HPDE6-E6E7 (cell line): ENCODE measurements at regions not wholly inside any gene's neighbourhood (a gene's known extent, or its start where the extent isn't known, plus 50 kb on each side); places are given as distances from the start of the nearest gene placed in this dataset.

ENCODE experiments used
- DNase-seq: peaks from one replicate; pipeline ENCODE4 v3.0.0; 2011; ENCODE audit warnings: missing footprints; ENCODE audit errors: extremely low spot score

DNA sequence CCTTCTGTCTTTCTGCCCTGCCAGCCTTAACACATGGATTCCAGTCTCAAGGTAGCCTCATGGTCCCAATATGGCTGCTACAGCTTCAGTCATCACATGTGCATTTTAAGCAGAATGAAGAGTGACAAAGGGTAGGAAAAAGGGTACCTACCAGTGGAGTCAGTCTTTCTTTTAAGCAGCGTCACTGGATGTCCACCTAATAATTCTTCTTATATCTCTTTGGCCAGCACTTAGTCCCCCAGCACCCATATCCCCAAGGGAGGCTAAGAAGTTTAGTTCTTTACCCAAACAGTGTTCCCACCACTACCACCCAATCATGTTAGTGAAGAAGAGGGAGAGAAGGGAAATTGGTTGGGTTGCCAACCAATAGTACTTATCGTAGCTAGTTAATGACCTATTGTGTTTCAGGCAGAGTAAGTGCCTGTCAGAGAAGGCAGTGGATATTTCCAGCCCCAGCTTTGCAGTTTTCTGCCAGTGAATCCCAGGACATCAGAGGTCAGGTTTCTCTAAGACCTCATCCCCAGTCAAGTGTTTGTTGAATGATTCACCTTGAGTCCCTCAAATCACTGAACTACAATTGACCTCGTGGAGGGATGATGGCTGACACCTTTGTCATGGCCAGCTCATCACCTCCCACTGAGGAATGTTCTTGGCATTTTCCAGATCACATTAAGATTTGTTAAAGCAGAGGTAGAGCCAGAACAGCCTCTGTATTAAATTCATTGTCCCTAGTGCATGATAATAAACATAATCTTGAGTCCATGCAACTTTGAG, 250.9 kb upstream of the CRY1 start:
- peak; percentile 87 for DNase-seq

DNA sequence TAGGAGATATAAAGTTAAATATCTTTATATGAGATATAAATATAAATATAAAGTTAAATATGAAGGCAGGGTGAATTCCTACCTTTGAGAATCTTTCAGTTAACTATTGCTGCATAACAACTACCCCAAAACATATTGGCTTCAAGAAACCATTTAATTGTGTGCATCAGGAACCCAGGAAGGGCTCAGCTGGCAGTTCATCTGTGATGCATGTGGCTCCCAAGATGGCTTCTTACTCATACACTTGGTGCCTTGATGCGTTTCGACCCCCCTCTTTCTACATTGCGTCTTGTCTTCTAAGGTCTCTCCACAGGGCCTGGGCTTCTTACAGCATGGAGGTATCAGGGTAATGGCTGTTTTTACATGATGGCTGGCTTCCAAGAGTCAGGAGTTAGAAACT, 253.9 kb upstream of the CRY1 start:
- no peak for DNase-seq

DNA sequence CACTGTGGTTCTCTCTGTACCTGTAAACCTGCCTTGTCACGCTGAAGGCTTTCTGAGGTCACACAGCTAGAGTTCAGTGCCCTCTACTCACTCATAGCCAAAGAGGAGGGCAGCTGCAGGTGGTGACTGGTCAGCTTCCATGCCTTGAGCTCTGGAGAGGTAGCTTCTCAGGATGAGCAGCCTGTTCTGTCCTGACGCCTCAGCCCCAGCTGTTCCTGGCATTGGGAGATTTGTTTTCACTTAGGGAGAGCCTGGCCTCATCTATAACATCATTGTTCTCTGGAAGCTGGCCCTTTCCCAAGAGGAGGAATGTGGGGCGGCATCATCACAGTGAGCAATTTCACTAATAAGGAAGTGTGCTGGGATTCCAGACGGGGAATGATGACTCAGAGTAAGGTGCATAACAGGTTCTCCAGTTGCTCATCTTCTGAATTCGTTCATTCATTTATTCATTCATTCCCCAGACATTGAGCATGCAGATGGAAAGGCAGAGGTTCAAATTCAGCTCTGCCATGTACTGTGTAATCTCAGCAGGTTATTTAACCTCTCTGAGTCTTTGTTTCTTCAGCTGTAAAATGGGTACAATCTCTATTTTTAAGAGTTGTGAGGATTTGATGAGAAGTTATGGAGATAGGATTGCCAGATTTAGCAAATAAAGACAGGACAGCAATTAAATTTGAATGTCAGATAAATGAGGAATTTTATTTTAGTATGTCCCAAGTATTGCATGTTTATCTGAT, 255.8 kb upstream of the CRY1 start:
- DNase-seq = peak; percentile 86

DNA sequence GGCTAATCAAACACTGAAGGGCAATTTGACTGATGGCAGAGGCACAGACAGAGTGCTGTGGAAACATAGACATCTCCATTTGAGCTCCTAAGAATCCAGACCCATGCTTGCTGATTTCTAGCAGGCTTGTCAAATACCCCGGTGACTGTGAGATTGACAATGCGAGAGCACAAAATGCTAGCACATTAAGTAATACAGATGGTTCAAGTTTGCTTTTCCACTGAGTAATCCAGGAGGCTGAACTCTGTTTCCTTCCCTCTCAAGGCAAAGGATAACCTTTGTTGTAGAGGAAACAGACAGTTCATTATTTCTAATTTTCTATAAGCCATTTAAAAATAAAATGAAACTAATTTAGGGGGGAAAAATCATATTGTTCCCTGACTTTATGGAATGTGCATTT, 256.5 kb upstream of the CRY1 start:
- DNase-seq = no peak

DNA sequence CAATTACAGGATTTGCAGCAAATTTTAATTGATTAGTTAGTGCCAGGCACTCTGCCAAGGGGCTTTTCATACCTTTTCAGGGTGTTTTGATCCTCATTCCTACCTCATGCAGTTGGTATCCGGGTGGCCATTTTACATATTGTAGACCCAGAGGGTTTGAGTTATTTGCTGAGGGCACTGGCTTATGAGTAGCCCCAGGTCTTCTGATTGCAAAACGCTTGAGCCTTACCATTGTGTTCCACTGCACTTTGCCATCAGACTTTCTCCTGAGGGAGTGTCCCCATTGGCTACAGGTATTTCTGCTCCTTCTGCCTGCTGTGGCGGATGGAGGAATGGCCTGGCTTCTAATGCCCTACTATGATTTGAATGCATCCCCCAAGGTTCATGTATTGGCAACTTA, 257.8 kb upstream of the CRY1 start:
- DNase-seq = no peak

DNA sequence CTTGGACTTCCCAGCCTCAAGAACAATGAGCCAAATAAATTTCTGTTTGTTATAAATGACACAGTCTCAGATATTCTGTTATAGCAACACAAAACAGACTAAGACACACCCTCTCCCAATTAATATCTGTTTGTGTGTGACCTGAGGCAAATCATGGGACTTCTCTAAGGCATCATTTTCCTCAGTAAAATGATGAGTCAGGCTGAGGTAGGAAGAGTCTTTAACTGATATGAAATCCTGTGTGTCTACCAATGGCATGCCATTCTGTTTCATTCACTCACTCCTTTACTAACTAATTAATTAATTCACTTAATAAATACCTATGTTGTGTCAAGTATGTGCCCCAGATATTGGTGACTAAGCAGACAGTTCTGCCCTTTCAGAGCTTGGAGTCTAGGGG, 258.4 kb upstream of the CRY1 start:
- no peak for DNase-seq

DNA sequence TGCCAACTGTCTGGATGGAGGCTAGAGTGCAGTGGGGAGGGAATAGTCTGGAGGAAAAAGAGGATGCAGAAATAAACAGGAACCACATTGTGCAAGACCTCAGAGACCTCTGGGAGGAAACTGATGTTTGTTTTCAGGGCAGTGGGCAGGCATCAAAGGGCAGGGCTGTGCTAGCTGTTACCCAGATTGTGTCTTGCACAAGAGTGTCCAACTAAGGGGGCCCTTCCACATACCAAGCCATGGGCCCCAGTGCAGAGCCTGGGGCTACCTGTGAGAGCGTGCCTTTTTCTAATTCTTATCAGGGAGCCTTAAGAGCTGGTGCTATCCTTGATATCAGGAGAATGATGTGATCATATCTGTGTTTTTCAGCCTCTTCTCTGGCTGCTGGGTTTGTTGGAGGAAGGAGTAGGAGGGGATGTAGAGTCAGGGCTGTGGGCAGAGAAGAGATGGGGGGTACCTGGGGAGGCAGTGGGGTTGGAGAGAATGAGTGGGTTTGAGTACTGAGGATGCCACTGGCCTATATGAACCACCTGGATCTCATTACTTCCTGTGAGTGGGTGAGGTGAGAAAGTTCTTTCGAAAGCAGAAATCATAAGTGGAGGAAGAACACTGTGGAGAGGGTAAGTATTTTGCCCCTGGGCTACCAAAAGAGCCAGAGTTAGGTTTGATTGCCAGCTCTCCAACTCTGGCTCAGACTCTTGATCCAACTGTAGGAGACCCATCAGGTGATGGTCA, 259.2 kb upstream of the CRY1 start:
- DNase-seq = no peak

DNA sequence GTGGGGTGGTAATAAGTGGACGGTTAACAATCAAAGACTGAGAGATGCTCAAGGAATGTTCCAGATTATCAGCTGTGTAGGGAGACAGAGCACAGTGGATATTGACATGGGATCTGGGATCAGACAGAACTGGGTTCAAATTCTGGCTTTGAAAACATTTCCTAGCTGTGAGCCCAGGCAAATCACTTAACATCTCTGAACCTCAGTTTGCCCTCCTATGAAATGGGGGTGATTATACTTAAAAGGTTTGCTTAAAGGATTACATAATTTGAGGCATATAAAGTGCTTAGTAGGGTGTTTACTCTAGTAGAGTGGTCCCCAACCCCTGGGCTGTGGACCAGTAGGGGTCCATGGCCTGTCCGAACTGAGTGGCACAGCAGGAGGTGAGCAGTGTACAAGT, 260.0 kb upstream of the CRY1 start:
- no peak for DNase-seq

DNA sequence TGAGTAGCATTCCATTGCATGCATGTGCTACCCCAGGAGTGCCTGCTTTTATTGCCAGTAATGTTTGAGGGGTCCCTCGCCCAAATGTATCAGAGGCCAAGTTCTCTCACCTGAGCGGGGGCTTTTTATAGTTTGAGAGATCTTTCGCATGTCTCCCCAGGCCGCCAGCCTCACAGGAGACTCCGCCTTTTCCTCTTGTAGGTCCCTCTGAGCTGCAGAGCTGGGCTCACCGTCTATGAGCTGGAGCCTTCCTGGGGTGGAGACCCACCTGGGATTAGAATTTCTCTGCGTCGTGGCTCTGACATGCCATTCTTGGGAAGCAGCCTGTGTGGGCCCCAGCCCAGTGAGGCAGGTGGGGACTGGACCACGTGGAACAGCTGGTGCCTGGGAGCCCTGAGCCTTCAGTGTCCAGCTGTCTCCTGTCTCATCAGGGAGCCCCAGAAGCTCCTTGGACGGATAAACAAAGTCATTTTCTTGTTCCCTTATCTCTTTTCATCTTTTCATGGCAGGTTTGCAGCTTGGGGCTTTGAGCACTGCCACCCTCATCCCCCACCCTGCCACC, 261.7 kb upstream of the CRY1 start:
- no peak for DNase-seq

DNA sequence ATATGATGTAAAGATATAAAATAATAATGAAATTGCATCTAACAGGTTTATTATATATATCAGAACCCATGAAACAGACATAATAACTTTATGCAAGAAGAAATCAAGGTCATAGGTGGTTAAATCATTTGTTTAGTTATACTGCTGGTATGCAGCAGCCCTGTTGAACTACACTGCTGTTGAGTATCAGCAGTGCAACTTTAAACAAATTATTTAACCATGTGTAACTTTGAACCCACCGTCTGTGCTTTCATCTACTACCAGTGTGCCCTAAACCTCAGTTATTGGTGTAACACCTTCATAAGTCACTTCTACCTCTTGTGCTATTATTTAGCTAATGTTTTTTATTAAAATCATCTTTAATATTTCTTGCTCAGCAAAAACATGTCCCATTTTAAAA, 262.3 kb upstream of the CRY1 start:
- DNase-seq = no peak

DNA sequence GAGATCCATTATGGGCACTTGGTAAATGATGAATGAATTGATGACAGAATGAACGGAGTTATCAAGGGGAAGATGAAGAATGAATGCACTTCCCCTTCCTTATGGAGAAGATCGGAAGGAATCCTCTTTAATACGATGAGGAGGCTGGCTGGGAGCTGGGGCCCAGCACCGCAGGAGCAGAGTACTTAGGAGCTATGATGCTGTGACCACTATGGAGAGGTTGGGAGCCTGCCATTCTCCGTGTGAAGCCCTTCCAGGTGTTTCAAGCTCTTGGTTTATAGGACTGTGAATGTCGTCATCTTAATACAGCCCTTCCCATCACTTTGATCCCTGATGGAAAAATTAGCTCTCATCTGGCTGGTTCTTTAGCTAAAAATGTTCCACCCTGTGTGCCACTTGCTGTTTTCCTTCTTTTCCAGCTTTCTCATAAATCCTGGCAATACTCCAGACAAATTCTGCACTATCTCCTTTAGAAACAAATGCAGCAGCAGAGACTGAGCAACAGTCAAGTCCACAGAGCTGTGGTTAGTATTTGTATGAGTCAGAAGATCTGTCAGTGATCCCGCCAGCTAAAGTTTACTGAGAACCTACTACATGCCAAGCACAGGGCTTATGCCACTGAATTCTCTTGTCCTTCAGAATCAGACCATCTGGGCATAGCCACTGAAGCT, 263.1 kb upstream of the CRY1 start:
- peak; percentile 36 for DNase-seq

DNA sequence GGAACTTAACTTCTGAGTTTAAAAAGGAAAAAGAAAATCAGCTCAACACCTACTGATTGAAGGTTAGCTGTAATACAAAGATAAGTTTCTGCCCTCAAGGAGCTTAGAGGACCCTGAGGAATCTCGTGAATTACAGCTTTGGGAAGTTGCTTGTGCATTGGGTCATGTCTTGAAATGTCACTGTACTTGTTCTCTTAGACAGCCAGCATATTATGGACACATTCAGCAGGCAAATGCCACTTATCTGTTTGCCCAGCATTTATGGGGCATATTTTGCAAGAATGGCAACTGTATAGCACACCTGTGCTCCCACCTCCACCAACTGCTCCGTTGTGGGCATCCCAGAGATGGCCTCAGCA, 263.6 kb upstream of the CRY1 start:
- no peak for DNase-seq

DNA sequence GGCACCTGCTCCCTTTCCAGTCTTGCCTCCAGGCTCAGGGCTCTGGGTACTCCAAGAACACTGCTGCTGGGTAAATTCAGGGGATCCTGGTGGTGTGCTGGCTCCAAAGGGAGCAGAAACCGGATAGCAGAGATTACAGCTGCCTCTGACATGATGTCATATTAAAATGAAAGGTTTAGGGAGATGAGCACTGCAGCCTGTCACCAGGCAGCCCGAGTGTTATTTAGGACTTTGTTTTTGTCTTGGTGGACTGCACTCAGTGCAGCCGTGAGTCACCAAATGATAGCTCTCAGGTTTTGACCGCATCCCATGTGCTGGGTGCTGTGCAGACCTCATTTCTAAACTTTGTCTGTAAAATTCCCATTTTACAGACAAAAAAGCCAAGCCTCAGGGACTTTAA, 266.0 kb upstream of the CRY1 start:
- no peak for DNase-seq

DNA sequence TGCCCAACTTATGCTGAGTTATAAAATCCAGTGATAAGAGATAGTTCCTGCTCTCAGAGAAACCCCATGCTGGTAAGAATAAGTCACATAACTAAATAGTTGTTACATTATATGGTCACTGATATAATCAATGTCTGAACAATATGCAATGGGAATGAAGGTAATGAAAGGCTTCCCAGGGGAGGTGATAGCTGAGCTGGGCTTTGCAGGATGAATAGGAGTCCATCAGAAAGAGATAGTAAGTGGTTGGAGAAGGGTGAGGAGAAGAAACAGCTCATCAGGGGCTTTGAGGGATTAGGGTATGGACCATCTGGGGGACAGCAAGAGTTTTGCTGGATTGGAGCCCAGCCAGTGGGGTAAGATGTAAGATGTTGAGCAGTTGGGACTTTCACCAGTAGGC, 266.7 kb upstream of the CRY1 start:
- DNase-seq = no peak

DNA sequence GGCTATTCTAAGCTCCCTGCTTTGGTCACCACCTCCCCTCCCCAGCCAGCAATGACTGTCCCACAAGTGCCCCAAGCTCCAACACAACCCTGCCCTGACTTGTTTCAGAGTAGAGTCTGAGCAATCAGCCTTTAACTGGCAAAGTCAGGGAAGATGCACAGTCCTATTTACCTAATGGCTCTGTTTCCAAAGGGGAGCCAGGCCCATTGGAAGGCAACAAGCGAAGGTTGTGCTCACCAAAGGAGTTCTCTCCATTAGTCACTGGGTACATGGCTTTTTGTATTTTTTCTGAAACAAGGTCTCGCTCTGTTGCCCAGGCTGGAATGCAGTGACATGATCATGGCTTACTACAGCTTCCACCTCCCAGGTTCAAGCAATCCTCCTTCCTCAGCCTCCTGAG, 267.1 kb upstream of the CRY1 start:
- peak; percentile 32 for DNase-seq

DNA sequence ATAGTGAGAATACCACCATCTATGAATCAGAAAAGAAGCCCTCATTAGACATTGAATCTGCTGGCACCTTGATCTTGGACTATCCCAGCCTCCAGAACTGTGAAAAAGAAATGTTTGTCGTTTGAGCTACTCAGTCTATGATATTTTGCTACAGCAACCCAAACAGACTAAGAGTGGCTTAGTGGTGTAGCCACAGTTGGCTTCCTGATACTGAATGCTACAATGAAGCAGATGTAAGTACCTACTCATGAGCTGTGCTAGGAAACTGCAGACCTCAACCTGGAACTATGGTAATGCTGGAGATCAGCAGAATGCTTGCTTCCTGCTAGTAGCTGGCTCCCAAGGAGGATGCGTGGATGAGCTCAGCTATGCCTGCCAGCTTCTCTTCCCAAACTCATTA, 268.6 kb upstream of the CRY1 start:
- DNase-seq = no peak

DNA sequence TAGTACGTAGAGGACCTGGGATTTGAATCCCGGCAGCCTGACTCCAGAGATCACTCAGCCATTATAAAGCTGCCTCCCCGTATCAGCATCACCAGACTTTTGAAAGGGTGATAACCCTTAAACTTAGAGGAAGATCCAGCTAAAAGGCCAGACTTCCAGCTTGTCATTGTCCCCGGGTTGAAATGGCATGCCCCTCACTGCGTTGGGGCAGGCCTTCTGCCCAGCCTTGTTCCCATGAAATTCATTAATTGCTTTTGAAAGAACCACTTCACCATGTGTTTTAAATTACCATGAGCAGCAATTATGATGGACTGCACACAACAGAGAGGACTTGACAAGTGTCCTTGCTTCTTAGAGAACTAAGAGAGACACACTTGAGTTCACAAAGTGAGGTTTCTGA, 269.6 kb upstream of the CRY1 start:
- DNase-seq = no peak

DNA sequence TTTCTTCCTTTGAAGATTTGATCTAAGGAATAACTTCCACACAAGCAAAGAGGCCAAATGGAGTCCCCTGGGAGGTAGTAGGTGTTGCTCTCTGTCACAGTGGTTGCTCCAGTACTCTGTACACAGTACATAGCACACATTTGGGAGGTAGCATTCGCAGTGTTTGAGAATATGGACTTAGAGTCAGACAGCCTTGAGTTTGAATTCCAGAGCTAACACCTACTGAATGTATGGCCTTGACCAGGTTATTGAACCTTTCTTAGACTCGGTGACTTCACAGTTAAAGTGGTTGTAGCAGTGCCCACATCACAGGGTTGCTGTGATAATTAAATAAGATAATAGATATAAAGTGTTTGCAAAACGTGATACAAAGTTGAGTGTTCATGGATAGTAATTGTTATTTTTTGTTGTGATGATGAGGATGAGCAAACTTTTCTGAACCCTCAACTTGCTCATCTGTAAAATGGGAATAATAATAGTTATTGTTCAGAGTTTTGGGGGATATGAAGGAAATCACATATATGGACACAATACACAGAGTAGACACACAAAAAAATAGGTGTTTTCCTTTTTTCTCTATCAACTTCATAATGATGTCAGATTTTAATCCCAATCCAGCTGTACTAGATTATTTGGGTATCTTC, 271.6 kb upstream of the CRY1 start:
- DNase-seq = no peak

DNA sequence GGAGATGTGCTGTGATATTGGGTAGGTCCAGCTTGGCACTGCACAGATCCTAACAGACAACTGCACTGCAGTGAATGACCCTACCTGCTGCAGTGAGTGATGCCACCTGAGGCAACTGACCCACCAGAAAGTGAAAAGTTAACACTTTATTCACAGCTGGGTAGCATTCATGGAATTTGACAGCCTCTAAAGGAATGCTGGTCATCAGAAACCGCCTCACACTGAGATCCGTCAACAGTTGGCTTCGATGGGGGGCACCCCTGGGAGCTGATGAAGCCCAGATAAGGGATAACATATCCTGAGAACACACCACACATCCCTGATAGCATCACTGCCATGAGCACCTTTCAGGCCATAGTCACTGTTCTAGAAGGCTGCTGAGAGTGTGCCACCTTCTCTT, 272.4 kb upstream of the CRY1 start:
- no peak for DNase-seq

DNA sequence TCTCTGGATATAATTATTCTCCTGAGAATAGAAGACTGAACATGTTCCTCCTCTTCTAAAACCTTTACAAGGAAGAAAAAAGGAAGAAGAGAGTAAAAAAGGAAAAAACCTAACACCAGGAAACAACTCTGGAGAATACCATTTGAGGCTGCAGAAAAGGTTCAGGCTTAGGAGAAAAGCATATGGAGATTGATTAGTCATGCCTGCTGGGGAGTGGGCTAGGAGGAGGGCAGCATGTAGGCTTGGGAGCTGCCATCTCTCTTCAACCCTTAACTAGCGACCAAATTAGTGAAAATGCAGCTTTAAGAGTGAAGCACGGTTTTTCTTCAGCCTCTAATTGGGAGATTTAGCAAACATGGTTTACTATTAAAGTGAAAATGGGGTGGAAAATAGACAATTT, 273.0 kb upstream of the CRY1 start:
- no peak for DNase-seq

DNA sequence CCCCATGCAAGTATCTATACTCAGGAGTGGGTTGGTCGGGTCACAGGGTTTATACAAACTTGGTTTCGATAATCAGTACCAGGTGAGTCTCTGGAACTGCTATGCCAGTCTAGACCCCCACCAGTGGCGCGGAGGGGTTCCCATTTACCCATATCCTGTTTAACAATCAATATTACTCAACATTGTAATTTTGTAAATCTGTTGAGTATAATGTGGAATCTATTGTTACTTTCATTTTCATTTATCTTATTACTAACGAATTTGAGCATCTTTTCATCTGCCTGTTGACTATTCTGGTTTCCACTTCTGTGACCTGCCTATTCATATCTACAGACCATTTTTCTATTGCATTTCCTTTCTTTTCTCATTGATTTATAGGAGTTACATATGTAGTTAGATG, 275.2 kb upstream of the CRY1 start:
- DNase-seq = no peak

DNA sequence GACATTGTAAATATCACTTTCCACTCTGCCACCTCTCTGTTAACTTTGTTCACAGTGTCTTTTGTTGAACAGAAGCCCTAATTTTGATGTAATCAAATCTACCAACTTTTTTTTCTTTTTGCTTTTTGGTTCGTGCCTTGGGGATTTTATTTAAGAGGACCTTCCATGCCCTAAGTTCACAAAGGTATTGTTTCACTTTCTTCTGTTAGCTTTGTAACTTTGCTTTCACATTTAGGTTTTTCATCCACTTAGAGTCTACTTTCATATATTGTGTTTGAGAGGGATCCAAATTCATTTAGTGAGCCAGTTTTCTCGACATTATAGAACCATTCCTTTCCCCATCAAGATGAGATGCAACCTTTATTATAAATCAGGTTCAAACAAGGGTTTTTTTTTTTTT, 275.7 kb upstream of the CRY1 start:
- DNase-seq = no peak
